H9 (cell line): ENCODE measurements at regions not wholly inside any gene's neighbourhood (a gene's known extent, or its start where the extent isn't known, plus 50 kb on each side); places are given as distances from the start of the nearest gene placed in this dataset.

Experiments
- DNase-seq: peaks from one replicate; pipeline ENCODE4 v3.0.0-alpha.2; 2017
- H2AFZ ChIP-seq: one replicate; pipeline ENCODE4 v1.6.1; 2013; ENCODE audit warnings: mild to moderate bottlenecking, low read length, control low read depth, moderate library complexity
- H2AK5ac ChIP-seq: 2 replicates; pipeline ENCODE4 v1.6.1; 2013; ENCODE audit warnings: low read length, control low read depth, mixed read lengths; ENCODE audit not compliant: insufficient read length
- H2BK120ac ChIP-seq: one replicate; pipeline ENCODE4 v1.6.1; 2013; ENCODE audit warnings: low read depth, mild to moderate bottlenecking, low read length, control low read depth, inconsistent platforms; ENCODE audit not compliant: poor library complexity, severe bottlenecking
- H2BK12ac ChIP-seq: 2 replicates; pipeline ENCODE4 v1.6.1; 2013; ENCODE audit warnings: low read length, control low read depth, mixed read lengths, low read depth; ENCODE audit not compliant: insufficient read length
- H2BK15ac ChIP-seq: 2 replicates; pipeline ENCODE4 v1.6.1; 2013; ENCODE audit warnings: low read depth, low read length, control low read depth
- H2BK20ac ChIP-seq: one replicate; pipeline ENCODE4 v1.6.1; 2013; ENCODE audit warnings: low read depth, mild to moderate bottlenecking, low read length, control low read depth, inconsistent platforms; ENCODE audit not compliant: poor library complexity, severe bottlenecking
- H2BK5ac ChIP-seq: 2 replicates; pipeline ENCODE4 v1.6.1; 2013; ENCODE audit warnings: low read length, control low read depth, mixed read lengths; ENCODE audit not compliant: insufficient read length
- H3K14ac ChIP-seq: 2 replicates; pipeline ENCODE4 v1.6.1; 2013; ENCODE audit warnings: low read length, control low read depth; ENCODE audit not compliant: insufficient read depth
- H3K18ac ChIP-seq: 2 replicates; pipeline ENCODE4 v1.6.1; 2013; ENCODE audit warnings: low read depth, mild to moderate bottlenecking, mixed read lengths, low read length, control low read depth; ENCODE audit not compliant: insufficient read length
- H3K23ac ChIP-seq: 2 replicates; pipeline ENCODE4 v1.6.1; 2013; ENCODE audit warnings: low read length, control low read depth, mixed read lengths, low read depth; ENCODE audit not compliant: insufficient read length
- H3K23me2 ChIP-seq: 2 replicates; pipeline ENCODE4 v1.6.1; 2013; ENCODE audit warnings: low read depth, mild to moderate bottlenecking, mixed read lengths, low read length, control low read depth; ENCODE audit not compliant: insufficient read length, poor library complexity, severe bottlenecking
- H3K27ac ChIP-seq: 2 replicates; pipeline ENCODE4 v1.5.1; 2013; ENCODE audit warnings: low read length, control low read depth, mixed read lengths, low read depth; ENCODE audit not compliant: insufficient read length
- H3K27me3 ChIP-seq: 2 replicates; pipeline ENCODE4 v1.6.1; 2013; ENCODE audit warnings: low read length, control low read depth, inconsistent platforms; ENCODE audit not compliant: insufficient read depth
- H3K4ac ChIP-seq: 2 replicates; pipeline ENCODE4 v1.6.1; 2013; ENCODE audit warnings: low read depth, mild to moderate bottlenecking, control low read depth, inconsistent platforms, low read length, moderate library complexity
- H3K4me1 ChIP-seq: 2 replicates; pipeline ENCODE4 v1.6.1; 2013; ENCODE audit warnings: low read length, control low read depth, inconsistent platforms; ENCODE audit not compliant: insufficient read depth
- H3K4me2 ChIP-seq: 2 replicates; pipeline ENCODE4 v1.6.1; 2013; ENCODE audit warnings: low read length, control low read depth, mixed read lengths; ENCODE audit not compliant: insufficient read length, insufficient read depth
- H3K56ac ChIP-seq: 2 replicates; pipeline ENCODE4 v1.6.1; 2013; ENCODE audit warnings: low read depth, mild to moderate bottlenecking, mixed read lengths, low read length, control low read depth; ENCODE audit not compliant: insufficient read length
- H3K79me1 ChIP-seq: 2 replicates; pipeline ENCODE4 v1.6.1; 2013; ENCODE audit warnings: low read depth, mild to moderate bottlenecking, moderate library complexity, low read length, control low read depth, inconsistent platforms; ENCODE audit not compliant: insufficient read depth, poor library complexity, severe bottlenecking
- H3K79me2 ChIP-seq: 2 replicates; pipeline ENCODE4 v1.6.1; 2013; ENCODE audit warnings: low read length, control low read depth, inconsistent platforms; ENCODE audit not compliant: insufficient read depth
- H3K9ac ChIP-seq: 2 replicates; pipeline ENCODE4 v1.6.1; 2013; ENCODE audit warnings: low read length, control low read depth, mixed read lengths; ENCODE audit not compliant: insufficient read length; ENCODE audit errors: extremely low read depth
- H3K9me3 ChIP-seq: one replicate; pipeline ENCODE4 v1.6.1; 2013; ENCODE audit warnings: low read depth, low read length, inconsistent platforms; ENCODE audit not compliant: control insufficient read depth
- H3T11ph ChIP-seq: one replicate; pipeline ENCODE4 v1.6.1; 2013; ENCODE audit warnings: mild to moderate bottlenecking, low read length, control low read depth, inconsistent platforms
- H4K20me1 ChIP-seq: one replicate; pipeline ENCODE4 v1.6.1; 2013; ENCODE audit not compliant: control insufficient read depth, insufficient read length, insufficient read depth
- H4K5ac ChIP-seq: 2 replicates; pipeline ENCODE4 v1.6.1; 2013; ENCODE audit warnings: low read depth, mild to moderate bottlenecking, mixed read lengths, low read length, control low read depth; ENCODE audit not compliant: insufficient read length
- H4K8ac ChIP-seq: replicated peaks from 2 replicates; pipeline ENCODE4 v1.6.1; 2013; ENCODE audit warnings: low read length, control low read depth, mixed read lengths, low read depth; ENCODE audit not compliant: insufficient read length
- H4K91ac ChIP-seq: 2 replicates; pipeline ENCODE4 v1.6.1; 2013; ENCODE audit warnings: low read depth, mild to moderate bottlenecking, moderate library complexity, mixed read lengths, low read length, control low read depth; ENCODE audit not compliant: insufficient read length
- H3K27ac Mint-ChIP-seq, 3 experiments: 2 replicates in 2 of 3; 3 replicates in 1 of 3; pipeline ENCODE4 v1.8.0; 2020 to 2021; ENCODE audit warnings: mixed read lengths in 3 of 3, mild to moderate bottlenecking in 1 of 3, moderate library complexity in 1 of 3
- H3K27me3 Mint-ChIP-seq: 2 replicates; pipeline ENCODE4 v1.8.0; 2021; ENCODE audit warnings: low read depth, mild to moderate bottlenecking, moderate library complexity, mixed read lengths
- H3K36me3 Mint-ChIP-seq, 3 experiments: 2 replicates in 2 of 3; 3 replicates in 1 of 3; pipeline ENCODE4 v1.8.0; 2020 to 2021; ENCODE audit warnings: low read depth in 3 of 3, mixed read lengths in 3 of 3; ENCODE audit not compliant: insufficient read depth in 1 of 3
- H3K4me1 Mint-ChIP-seq, 2 experiments: 2 replicates each; pipeline ENCODE4 v1.8.0; 2020; ENCODE audit warnings: mixed read lengths in 2 of 2
- H3K4me3 Mint-ChIP-seq, 2 experiments: 2 replicates in 1 of 2; 3 replicates in 1 of 2; pipeline ENCODE4 v1.8.0; 2020 to 2021; ENCODE audit warnings: mild to moderate bottlenecking in 2 of 2, mixed read lengths in 2 of 2, moderate library complexity in 1 of 2
- H3K9me3 Mint-ChIP-seq, 2 experiments: 2 replicates in 1 of 2; 3 replicates in 1 of 2; pipeline ENCODE4 v1.8.0; 2020; ENCODE audit warnings: mild to moderate bottlenecking in 2 of 2, mixed read lengths in 2 of 2, moderate library complexity in 1 of 2
- WGBS: extraction: QIAGEN DNeasy Blood & Tissue Kit; methylation state at CpG from one replicate; pipeline ENCODE4 v1.1.7; 2013; ENCODE audit warnings: missing lambda C conversion rate, low lambda C conversion rate, mixed read lengths; ENCODE audit not compliant: insufficient read length; ENCODE audit errors: extremely low coverage; 5-methylcytosine and 5-hydroxymethylcytosine counted together
- TF ChIP-seq, protein P1 (sequence below): fragments of 200-600 bp; sonication (generic); conservative IDR thresholded peaks from 3 replicates; pipeline ENCODE4 v1.8.0; 2021; ENCODE audit warnings: antibody characterized with exemption, mild to moderate bottlenecking

DNA sequence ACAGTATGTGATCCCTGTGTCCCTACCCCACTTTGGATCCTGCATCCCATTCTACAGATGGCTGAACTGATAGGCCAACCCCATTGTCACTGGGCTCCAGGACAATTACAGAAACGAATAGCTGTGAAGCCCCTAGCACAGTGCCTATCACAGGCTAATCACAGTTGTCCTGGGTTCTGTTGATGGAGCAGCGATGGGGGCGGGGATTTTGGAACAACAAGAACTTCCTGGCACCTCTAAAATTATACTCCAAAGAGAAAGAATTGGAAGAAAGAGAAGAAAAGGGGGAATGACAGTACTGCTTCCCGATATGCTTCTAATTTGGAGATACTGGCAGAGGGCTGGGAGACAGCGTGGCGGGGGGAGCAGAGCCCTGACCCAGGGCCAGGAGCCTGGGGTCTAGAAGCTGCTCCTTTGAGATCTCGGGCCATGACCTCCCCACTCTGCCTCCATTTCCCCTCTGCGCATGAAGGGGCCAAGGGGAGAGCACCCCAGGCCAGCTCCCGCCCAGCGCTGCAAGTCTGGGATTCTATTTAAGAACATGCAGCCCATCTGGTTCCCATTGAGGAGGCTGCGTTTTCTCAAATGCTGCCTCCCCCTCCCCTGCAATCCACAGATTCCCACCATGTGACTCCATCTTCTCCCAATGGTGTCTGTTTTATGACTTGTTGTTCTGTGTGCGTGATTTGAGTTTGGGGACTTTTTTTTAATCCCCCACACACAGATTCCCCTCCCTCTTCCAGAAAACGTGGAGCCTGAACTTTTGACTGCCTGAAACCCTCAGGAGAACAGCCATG is 202.7 kb downstream of the CYP26B1 start:
- Histone ChIP-seq H3K9ac (no peak overlapping the region), H3K4me1 (no peaks in the 10 kb centered on the region), H3K4me2 (no peak overlapping the region), H3K79me1 (no peaks in the 10 kb centered on the region), H3T11ph (no peak overlapping the region), H4K8ac (no peak overlapping the region), H3K23me2 (no peaks in the 10 kb centered on the region), H2AFZ (no peak overlapping the region), H3K9me3 (no peaks in the 10 kb centered on the region), H4K20me1 (no peaks in the 10 kb centered on the region), H3K14ac (no peak overlapping the region), H3K18ac (no peak overlapping the region), H2BK20ac (no peak overlapping the region), H2BK15ac (no peak overlapping the region), H3K79me2 (no peaks in the 10 kb centered on the region), H3K27ac (no peak overlapping the region), H3K27me3 (no peaks in the 10 kb centered on the region), H2BK120ac (no peak overlapping the region), H4K5ac (no peak overlapping the region), H2BK12ac (no peak overlapping the region), H3K4ac (no peak overlapping the region), H3K23ac (no peak overlapping the region), H3K56ac (no peak overlapping the region), H2BK5ac (no peak overlapping the region), H2AK5ac (no peak overlapping the region), H4K91ac (no peak overlapping the region)
- TF ChIP-seq, protein P1, sequence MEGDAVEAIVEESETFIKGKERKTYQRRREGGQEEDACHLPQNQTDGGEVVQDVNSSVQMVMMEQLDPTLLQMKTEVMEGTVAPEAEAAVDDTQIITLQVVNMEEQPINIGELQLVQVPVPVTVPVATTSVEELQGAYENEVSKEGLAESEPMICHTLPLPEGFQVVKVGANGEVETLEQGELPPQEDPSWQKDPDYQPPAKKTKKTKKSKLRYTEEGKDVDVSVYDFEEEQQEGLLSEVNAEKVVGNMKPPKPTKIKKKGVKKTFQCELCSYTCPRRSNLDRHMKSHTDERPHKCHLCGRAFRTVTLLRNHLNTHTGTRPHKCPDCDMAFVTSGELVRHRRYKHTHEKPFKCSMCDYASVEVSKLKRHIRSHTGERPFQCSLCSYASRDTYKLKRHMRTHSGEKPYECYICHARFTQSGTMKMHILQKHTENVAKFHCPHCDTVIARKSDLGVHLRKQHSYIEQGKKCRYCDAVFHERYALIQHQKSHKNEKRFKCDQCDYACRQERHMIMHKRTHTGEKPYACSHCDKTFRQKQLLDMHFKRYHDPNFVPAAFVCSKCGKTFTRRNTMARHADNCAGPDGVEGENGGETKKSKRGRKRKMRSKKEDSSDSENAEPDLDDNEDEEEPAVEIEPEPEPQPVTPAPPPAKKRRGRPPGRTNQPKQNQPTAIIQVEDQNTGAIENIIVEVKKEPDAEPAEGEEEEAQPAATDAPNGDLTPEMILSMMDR = no peak
- peaks cover 12% of the 10 kb centered on the region for H3K27me3 Mint-ChIP-seq
- peaks cover 5 to 9% of the 10 kb centered on the region in 2 experiments for H3K4me1 Mint-ChIP-seq
- peaks cover 0 to 2% of the 10 kb centered on the region in 2 experiments; a peak in 1 of 5 replicates for H3K9me3 Mint-ChIP-seq
- no CpG with 5 or more reads among the region's 13 CpGs for WGBS
- no peak overlapping the region for H3K4me3 Mint-ChIP-seq
- 0 out of 7 replicates have a peak overlapping the region, but pooled peaks of 1 of the 3 experiments have one; percentile 23 for H3K27ac Mint-ChIP-seq
- peak; percentile 12 for DNase-seq
- no peaks in the 10 kb centered on the region; a peak in 1 of 7 replicates for H3K36me3 Mint-ChIP-seq
